ENCODE measurements at regions not wholly inside any gene's neighbourhood (a gene's known extent, or its start where the extent isn't known, plus 50 kb on each side); places are given as distances from the start of the nearest gene placed in this dataset.
"Not testable (repeated sequence)": the region's sequence is repeated elsewhere in the genome, so short reads cannot be mapped to it uniquely, and the experiment has no call there.

GRCh38 chr14:105641075-105641937, 114.9 kb downstream of the TMEM121 start:
- no peak for DNase-seq

DNA sequence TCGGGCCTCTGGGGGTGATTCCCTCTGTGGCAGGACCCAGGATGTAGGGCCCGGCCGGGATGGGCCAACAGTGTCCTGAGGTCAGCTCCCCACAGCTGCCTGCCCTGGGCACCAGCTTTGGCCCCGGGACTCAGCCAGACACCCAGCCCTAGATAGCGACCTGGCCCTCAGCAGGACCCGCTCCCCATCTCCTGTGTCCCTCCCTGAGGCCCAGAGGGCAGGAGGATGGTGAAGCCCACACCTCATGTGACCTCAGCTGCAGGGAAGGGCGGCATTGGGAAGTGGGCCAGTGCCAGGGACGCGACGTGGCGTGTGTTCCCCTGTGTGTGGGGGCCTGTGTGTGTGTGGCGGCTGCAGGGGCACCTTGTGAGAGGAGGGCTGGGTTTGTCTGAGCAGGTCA, 115.6 kb downstream of the TMEM121 start:
- not testable (repeated sequence) for DNase-seq

- DNase-seq: not testable (repeated sequence)
These were observed 116.1 kb downstream of the TMEM121 start for GRCh38 chr14:105642486-105642885.

DNA sequence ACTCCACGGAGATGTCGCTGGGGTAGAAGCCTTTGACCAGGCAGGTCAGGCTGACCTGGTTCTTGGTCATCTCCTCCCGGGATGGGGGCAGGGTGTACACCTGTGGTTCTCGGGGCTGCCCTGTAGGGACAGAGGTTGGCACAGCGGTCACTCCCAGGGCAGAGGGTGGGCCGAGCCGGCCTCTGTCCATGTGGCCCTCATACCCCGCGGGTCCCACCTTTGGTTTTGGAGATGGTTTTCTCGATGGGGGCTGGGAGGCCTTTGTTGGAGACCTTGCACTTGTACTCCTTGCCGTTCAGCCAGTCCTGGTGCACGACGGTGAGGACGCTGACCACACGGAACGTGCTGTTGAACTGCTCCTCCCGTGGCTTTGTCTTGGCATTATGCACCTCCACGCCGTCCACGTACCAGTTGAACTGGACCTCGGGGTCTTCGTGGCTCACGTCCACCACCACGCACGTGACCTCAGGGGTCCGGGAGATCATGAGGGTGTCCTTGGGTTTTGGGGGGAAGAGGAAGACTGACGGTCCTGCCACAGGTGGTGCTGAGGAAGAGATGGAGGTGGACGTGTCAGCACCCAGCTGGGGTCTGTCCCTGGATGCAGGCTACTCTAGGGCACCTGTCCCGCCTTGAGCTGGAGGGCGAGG, 117.1 kb downstream of the TMEM121 start:
- not testable (repeated sequence) for DNase-seq

GRCh38 chr14:105644053-105644435, 117.7 kb downstream of the TMEM121 start:
- DNase-seq: not testable (repeated sequence)

GRCh38 chr14:105644457-105644856, 118.1 kb downstream of the TMEM121 start:
- not testable (repeated sequence) for DNase-seq

DNA sequence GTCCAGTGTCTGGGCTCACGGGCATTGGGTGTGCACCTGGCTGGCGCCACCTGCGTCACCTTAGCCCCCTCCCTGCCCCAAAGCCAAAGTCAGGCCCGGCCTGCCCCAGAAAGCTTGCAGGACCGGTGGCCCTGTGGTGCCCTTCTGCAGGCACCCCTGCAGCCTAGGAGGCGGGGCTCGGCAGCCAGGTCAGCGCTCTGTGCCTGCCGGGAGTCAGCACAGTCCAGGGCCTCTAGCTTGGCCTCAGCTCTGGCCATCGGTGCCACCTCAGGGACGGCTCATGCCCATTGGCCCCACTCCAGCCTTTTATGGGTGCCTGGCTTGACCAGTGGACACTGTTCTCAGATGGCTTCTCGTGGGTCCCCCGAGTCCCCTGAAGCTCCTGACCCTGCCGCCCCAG, 118.5 kb downstream of the TMEM121 start:
- DNase-seq: not testable (repeated sequence)

DNA sequence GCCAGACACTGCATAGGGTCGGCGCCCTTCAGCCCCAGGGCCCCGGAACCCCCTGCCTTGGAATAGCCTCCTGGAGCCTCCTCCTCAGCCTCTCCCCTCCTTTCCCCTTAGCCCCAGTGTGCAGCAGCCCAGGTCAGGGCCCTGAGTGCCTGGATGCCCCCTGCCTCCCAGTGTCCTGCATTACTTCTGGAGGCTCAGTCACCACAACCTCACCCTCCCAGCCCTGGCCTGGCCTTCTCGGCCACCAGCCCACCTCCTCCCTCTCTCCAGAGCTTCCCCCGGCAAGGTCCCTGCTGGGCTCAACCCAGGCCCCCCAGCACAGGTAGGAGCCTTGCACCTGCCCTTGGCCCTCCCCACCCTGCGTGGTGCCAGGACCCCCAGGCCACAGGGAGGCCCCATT, 119.0 kb downstream of the TMEM121 start:
- not testable (repeated sequence) for DNase-seq

- DNase-seq: no peak
These were observed 119.8 kb downstream of the TMEM121 start for GRCh38 chr14:105646175-105646574.

DNA sequence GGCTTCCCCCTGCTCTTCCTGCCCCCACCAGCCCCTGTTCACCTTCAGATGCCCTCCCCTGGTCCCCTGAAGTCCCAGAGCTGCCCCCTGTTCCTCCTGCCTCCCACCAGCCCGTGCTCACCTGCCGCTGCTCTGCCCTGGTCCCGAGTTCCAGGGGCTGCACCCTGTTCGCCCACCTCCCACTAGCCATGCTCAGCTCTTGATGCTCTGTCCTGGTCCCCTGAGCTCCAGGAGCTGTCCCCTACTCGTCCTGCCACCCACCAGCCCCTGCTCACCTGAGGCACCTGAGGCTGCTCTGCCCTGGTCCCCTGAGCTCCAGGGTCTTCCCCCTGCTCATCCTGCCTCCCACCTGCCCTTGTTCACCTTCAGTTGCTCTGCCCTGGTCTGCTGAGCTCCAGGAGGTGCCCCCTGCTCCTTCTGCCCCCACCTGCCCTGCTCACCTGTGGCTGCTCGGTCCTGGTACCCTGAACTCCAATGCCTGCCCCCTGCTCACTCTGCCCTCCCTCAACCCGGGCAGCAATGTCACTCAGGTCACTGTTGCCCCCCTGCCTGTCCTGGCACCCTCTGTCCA, 120.4 kb downstream of the TMEM121 start:
- not testable (repeated sequence) for DNase-seq

- not testable (repeated sequence) for DNase-seq
These were observed 121.0 kb downstream of the TMEM121 start for GRCh38 chr14:105647426-105647783.

- no peak for DNase-seq
These were observed 121.6 kb downstream of the TMEM121 start for GRCh38 chr14:105647784-105648608.

GRCh38 chr14:105648609-105649535, 122.5 kb downstream of the TMEM121 start:
- not testable (repeated sequence) for DNase-seq

GRCh38 chr14:105652317-105652716, 125.9 kb downstream of the TMEM121 start:
- DNase-seq: not testable (repeated sequence)

- DNase-seq: not testable (repeated sequence)
These were observed 127.5 kb downstream of the TMEM121 start for GRCh38 chr14:105653921-105654320.

- DNase-seq: not testable (repeated sequence)
These were observed 132.9 kb downstream of the TMEM121 start for GRCh38 chr14:105659255-105659654.

DNA sequence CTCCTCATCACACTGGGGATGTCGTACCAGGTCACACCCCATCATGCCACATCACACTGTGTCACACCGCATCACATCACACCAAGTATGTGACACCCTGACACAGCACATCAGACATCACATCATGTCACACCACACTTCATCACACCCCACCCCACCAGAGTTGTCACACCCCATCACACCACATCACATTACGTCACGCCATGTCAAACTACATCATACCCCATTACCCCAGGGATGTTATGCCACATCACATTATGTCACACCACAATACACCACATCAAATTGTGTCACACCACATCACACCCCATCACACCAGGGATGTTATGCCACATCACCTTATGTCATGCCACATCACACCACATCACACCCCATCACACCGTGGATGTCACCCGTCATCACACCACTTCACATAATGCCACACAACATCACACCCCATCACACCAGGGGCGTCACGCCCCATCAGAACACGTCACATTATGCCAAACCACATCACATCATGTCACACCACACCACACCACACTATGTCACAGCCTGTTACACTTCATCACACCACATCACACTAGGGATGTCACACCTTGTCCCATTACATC, 133.6 kb downstream of the TMEM121 start:
- no peak for DNase-seq

DNA sequence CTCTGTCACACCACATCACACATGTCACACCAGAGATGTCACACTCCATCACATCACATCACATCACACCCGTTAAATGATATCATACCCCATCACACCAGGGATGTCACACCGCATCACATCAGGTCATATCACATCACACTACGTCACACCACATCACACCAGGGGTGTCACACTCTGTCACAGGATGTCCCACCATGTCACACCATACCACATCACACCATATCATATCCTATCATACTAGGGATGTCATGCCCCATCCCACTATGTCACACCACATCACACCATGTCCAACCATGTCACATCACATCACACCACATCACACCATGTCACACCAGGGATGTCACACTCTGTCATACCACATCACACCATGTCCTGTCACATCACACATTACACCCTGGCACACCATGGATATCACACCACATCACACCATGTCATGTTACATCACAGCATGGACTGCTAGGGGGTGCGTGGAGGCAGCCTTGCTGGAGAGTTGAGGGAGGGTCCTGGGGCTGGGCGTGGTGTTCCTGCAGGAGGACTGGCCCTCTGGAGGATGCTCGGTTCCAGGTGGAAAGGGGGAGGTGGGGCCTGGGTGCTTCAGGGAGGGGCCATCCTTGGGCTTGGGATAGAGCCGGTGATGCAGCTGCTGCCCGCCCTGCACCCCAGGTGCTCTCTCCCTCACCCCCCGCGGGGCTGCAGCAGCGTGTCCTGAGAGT, 134.6 kb downstream of the TMEM121 start:
- no peak for DNase-seq

- not testable (repeated sequence) for DNase-seq
These were observed 135.7 kb downstream of the TMEM121 start for GRCh38 chr14:105662043-105662442.

DNA sequence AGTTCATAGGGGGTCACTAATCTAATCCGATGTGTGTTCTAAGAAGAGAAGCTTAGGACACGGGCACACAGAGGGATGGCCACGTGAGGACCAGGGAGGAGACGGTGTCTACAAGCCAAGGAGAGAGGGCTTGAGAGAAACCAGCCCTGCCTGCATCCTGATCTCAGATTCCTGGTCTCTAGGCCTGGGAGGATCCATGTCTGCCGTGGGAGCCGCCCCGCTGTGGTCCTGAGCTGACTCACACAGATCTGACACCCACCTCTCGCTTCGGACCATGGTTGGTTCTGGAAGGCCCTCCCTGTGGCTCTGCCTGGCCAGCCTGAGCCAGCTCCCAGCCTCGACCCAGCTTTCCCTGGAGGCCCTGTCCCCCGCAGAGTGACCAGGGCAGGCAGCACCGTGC, 136.2 kb downstream of the TMEM121 start:
- not testable (repeated sequence) for DNase-seq

DNA sequence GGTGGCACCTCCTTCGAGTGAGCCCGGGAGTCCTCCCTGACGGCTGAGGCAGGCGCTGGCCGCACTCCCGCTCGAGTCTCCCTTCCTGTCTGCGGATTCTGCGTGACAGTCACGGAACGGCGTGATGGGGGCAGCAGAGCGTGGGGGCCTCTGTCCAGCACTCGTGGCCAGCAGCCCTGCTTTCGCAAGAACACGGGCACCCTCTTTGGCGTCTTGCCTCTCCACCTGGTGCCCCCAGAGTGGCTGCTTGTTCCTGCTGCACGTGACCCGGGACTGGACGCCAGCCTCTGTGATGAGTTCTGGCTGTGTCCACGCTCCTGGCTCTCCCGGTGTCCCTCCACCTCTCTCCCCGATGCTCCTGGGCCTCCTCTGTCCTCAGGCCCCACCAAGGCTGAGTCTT, 136.9 kb downstream of the TMEM121 start:
- not testable (repeated sequence) for DNase-seq

Data from activated CD4-positive, alpha-beta T cell treated with anti-CD3 and anti-CD28 coated beads, Interleukin-2, Interleukin-6, amounts not matched to agents 100 ng/mL and 50 ng/mL, durations not matched to agents 16 hours and 8 hours (primary cell).